GM12874 (cell line): ENCODE measurements at regions not wholly inside any gene's neighbourhood (a gene's known extent, or its start where the extent isn't known, plus 50 kb on each side); places are given as distances from the start of the nearest gene placed in this dataset.

ENCODE experiments used
- TF ChIP-seq, protein P1 (sequence below): IDR thresholded peaks from 2 replicates; pipeline ENCODE4 v1.5.1; 2011; ENCODE audit warnings: low read depth, mild to moderate bottlenecking, control low read depth, low read length, moderate library complexity; ENCODE audit not compliant: insufficient read depth

DNA sequence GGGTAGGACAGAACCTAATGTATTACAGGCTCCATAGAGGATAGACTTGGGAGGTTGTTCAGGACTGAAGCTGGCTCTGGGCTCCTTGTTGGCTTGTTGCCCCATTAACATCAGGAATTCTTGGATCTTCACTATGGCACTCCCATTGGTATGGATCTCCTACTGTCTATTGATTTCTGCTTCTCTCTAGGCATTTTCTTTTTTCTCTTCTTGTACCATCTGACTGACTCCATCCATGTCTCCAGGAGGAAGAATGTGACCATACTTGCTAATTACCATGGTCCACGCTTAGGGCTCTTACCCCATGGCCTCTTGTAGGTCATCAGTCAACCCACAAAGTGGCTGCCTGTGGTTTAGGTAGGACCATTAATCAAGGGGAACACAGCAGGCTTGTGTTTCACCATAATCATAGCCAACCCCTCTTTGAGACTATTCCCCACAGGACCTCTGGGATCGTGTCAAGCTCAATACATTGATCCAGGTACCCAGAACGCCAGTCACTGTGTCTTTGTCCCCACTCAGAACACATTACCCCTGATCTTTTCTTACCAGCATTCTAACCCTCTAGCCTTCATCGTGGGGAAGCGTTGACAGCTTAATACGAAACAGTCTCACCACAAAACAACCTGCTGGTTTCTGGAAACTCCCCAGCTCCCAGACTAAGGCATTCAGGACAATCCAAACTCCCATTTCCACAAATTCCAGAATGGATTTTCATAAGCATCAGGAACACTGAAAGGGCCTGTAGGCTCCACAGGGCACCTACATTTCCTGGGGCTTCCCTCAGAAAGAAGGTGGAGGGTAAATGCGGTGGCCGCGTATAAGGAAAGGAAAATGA lies 97.1 kb downstream of the ETS2 start:
- TF ChIP-seq, protein P1, sequence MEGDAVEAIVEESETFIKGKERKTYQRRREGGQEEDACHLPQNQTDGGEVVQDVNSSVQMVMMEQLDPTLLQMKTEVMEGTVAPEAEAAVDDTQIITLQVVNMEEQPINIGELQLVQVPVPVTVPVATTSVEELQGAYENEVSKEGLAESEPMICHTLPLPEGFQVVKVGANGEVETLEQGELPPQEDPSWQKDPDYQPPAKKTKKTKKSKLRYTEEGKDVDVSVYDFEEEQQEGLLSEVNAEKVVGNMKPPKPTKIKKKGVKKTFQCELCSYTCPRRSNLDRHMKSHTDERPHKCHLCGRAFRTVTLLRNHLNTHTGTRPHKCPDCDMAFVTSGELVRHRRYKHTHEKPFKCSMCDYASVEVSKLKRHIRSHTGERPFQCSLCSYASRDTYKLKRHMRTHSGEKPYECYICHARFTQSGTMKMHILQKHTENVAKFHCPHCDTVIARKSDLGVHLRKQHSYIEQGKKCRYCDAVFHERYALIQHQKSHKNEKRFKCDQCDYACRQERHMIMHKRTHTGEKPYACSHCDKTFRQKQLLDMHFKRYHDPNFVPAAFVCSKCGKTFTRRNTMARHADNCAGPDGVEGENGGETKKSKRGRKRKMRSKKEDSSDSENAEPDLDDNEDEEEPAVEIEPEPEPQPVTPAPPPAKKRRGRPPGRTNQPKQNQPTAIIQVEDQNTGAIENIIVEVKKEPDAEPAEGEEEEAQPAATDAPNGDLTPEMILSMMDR = no peak

DNA sequence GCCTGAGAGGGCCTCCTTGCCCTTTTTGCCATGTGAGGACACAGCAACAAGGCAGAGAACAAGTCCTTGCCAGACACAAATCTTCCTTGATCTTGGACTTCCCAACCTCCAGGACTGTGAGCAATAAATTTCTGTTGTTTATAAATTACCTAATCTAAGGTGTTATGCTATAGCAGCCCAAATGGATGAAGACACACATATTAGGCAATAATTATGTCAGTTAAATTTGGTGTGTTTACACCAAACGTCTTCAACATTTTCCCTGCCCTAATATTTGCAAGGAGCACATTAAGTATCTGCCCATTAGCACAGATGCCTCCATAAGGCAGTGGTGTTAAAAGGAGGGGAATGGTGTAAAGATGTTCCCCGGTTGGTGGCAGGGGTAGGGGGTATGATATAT lies 94.8 kb downstream of the ETS2 start:
- TF ChIP-seq, protein P1 = no peak

DNA sequence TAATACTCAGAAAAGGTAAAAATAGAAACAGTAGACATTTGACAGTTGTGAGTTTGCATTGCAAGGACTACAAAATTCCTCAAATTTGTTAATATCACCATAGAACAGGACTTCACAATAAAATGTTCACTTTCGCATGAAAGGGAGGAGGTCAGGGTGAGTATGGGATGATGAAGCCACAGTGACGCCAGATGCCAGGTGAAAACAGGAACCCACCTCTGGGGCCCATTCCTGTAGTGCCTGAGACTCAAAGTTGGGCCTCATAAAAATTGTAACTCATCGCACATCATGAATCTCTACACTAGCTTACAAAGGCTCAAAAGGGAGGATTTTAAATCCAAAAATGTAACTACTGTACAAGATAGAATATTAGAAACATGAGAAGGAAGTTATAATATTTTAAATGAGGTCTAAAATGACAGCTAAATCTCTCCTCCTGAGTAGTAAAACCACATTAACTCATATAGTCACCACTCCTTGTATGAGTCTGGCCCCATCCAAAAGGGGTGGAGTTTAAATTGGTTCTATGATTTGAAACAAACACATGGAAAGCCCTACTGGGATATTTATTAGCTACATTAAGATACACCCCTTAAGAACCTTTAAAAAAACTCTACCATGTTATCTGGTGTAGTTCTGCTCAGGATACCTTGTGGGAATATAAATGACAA lies 93.7 kb downstream of the ETS2 start:
- TF ChIP-seq, protein P1 = no peak

DNA sequence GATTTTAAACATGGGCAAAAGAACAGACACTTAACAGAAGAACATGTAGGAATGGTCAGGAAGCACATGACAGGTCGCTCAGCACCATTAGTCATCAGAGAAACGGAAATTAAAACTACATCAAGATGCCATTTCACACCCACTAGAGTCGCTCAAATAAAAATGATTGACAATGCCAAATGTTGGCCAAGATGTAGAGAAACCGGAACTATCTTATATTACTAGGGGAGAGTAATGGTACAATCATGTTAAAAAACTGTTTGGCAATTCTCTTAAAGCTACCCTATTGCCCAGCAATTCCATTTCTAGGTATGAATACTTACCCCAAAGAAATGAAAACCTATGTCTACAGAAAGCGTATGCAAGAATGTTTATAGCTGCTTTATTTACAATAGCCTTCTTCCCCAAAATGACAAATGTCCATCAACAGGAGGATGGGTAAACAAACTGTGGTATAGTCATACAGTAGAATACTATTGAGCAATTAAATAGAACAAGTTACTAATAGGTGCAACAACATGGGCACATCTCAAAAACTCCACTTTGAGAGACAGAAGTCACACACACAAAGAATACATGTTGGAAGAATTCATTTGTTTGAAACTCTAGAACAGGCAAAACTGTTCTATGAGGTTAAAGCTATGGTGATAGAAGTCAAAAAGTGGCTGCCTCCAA lies 92.8 kb downstream of the ETS2 start:
- TF ChIP-seq, protein P1 = no peak

DNA sequence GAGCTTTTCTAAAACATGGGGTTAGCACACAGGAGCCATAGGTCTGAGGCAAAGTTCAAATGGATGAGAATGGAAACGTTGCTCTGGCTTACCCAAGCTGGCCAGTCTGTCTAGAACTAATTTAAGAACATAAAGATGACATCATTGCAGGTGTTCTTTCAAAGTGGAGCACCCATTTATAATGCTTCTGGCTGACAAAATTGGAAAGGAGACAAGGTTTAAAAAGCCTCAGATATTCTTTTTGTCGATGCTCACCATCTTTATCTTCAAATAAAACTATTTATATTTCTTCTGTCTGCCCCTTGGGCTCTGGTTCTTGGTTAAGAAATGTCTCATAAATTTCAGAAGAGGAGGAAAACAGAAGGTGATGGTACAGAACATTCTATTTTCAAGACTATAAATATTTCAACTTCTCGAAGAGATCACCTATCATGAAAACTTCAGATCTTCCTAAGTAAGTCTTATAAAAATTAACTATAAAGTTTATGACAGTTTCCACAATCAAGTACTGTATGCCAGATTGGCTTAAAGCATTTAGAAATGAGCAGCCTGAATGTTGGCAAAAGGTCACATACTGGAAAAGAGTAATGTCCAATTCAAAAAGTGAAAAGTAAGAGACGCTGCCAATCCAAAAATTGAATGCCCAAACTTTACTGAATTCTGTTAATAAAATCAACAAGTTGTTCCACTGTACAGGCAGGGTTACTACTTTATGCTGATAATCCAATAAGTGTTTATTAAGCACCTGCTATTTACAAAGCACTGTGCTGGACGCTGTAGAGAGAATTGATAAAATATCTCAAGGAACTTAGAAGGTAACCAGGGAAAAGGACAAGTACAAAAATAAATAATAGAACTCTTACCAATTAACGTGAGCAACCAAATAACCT lies 92.0 kb downstream of the ETS2 start:
- TF ChIP-seq, protein P1 = no peak

DNA sequence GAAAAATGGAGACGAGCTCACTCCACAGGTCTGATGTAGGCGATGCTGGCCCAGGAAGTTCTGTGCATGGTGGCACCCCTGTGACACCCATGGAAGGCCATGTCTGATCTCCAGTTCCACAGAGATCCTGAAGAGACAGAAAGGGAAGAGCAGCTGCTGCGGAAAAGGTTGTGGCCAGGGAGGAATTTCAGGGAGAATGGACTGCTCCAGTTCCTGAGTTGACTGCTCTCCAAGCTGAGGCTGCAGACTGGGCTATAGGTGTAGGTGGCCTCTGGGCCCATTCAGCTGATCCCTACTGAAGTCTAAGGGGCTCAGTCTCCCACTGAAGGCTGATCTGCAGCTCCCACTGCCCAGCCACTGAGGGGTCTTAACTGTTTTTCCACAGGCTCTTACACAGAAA lies 89.2 kb downstream of the ETS2 start:
- TF ChIP-seq, protein P1 = no peak
